Left ventricle myocardium inferior (tissue), 1 donor: ENCODE measurements at regions not wholly inside any gene's neighbourhood (a gene's known extent, or its start where the extent isn't known, plus 50 kb on each side); places are given as distances from the start of the nearest gene placed in this dataset.

Source experiments
- DNase-seq: peaks from one replicate; pipeline ENCODE4 v3.0.0-alpha.2; 2020
- H3K27ac ChIP-seq: fragments of 200-600 bp; replicated peaks from 2 replicates; pipeline ENCODE4 v1.8.0; 2021
- H3K27me3 ChIP-seq: fragments of 200-600 bp; 2 replicates; pipeline ENCODE4 v1.8.0; 2021; ENCODE audit warnings: low read depth
- H3K36me3 ChIP-seq: fragments of 200-600 bp; 2 replicates; pipeline ENCODE4 v1.8.0; 2021
- H3K4me1 ChIP-seq: fragments of 200-600 bp; 2 replicates; pipeline ENCODE4 v1.8.0; 2021
- H3K4me3 ChIP-seq: fragments of 200-600 bp; 2 replicates; pipeline ENCODE4 v1.8.0; 2021; ENCODE audit warnings: mild to moderate bottlenecking, moderate library complexity
- H3K9me3 ChIP-seq: fragments of 200-600 bp; replicated peaks from 2 replicates; pipeline ENCODE4 v1.8.0; 2021
- intact Hi-C: fragments of 100-400 bp; cut with micrococcal nuclease; formaldehyde crosslinking; loops from one replicate; pipeline ENCODE4 v1.11.0; 2022
- TF ChIP-seq, protein P1 (sequence below): fragments of 200-600 bp; IDR thresholded peaks from 2 replicates; pipeline ENCODE4 v1.8.0; 2021; ENCODE audit warnings: antibody characterized with exemption, mild to moderate bottlenecking, borderline replicate concordance
- donor health status: DM: no; HTN: yes; CAD: no; lungs with severe emphysema.

DNA sequence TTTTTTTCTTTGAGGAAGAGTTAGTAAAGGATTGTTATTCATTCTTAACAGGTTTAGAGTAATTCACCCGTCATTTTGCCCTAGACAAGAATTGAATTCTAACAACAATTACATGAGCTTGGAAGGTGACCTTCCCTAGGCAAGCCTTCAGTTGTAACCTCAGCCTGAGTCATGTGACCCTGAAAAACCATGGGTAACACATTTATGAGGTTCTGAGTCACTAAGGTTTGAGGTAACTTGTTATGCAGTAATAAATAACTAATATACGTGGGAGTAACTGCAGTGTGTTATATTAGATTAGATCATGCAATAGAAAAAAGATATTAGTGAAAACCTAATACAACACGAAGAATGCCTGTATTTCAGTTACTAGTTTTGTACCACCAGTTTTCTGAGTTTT, 237.6 kb upstream of the NDN start:
- no peak for DNase-seq
- H3K4me1 ChIP-seq: no peaks in the 10 kb centered on the region
- H3K27me3 ChIP-seq: no peaks in the 10 kb centered on the region
- intact Hi-C loops: no loop called here
- no peaks in the 10 kb centered on the region for H3K36me3 ChIP-seq
- H3K27ac ChIP-seq: no peak overlapping the region
- H3K9me3 ChIP-seq: peaks cover 9% of the 10 kb centered on the region
- no peak overlapping the region for H3K4me3 ChIP-seq
- TF ChIP-seq, protein P1, sequence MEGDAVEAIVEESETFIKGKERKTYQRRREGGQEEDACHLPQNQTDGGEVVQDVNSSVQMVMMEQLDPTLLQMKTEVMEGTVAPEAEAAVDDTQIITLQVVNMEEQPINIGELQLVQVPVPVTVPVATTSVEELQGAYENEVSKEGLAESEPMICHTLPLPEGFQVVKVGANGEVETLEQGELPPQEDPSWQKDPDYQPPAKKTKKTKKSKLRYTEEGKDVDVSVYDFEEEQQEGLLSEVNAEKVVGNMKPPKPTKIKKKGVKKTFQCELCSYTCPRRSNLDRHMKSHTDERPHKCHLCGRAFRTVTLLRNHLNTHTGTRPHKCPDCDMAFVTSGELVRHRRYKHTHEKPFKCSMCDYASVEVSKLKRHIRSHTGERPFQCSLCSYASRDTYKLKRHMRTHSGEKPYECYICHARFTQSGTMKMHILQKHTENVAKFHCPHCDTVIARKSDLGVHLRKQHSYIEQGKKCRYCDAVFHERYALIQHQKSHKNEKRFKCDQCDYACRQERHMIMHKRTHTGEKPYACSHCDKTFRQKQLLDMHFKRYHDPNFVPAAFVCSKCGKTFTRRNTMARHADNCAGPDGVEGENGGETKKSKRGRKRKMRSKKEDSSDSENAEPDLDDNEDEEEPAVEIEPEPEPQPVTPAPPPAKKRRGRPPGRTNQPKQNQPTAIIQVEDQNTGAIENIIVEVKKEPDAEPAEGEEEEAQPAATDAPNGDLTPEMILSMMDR: no peak

- Histone ChIP-seq H3K4me3 (no peak overlapping the region), H3K27me3 (no peaks in the 10 kb centered on the region), H3K4me1 (no peaks in the 10 kb centered on the region), H3K27ac (no peak overlapping the region), H3K9me3 (peaks cover 8% of the 10 kb centered on the region), H3K36me3 (no peaks in the 10 kb centered on the region)
- intact Hi-C loops: no loop called here
- DNase-seq: no peak
- TF ChIP-seq, protein P1: no peak
Measured at GRCh38 chr15:23954931-23955330, 267.8 kb upstream of the NDN start.

DNA sequence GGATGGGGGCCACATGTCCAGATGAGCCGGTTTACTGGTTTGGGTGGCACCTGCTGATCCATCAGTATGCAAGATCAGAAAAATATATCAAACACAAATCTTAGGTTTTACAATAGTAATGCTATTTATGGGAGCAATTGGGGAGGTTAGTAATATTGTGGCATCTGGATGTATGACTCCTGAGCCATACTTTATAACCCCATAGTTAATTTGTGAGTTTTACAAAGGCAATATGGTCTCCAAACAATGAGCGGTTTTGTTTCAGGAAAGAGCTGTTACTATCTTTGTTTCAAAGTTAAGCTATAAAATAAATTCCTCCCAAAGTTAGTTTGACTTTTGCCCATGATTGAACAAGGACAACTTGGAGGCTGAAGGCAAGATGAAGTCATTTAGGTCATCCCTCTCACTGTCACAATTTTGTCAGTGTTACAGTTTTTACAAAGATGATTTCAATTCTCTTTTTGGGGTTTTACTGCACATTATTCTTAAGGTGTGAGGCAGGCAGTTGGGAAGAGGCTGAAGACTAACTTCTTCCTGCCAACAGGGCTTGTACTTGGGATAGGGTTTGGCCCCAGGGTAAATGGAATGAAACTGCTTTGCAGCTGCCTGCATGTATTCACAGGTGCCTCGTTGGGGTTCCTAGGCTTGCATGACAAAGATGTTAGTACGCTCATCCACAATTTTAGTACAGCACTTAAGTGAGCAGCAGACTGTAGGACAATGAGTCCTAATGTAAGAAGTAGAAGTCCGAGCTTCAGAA, 296.6 kb upstream of the NDN start:
- TF ChIP-seq, protein P1: no peak
- DNase-seq: no peak
- Histone ChIP-seq H3K27ac (no peak overlapping the region), H3K36me3 (no peaks in the 10 kb centered on the region), H3K4me3 (no peak overlapping the region), H3K9me3 (peaks cover 16% of the 10 kb centered on the region), H3K4me1 (no peaks in the 10 kb centered on the region), H3K27me3 (no peaks in the 10 kb centered on the region)
- intact Hi-C loops: no loop called here

DNA sequence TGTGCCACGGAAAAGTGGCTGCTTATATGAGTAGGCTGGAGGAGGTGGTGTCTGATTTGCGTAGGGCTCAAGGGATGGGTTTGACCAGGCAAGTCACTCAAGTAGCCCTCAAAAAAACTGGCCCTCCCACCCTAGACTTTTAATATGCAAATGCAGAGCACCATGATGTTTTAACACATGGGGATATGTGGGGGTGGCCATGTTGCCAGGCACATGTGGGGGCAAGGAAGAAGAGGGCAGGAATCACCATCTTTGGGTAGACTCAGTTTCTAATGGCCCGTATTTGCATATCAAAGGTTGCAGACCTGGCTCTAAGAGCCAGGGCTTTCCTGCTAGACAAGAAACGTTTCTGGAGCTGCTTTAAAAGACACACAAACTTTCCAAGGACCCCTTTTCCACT, 307.2 kb upstream of the NDN start:
- DNase-seq: no peak
- no peaks in the 10 kb centered on the region for H3K4me1 ChIP-seq
- no peak overlapping the region for H3K4me3 ChIP-seq
- H3K9me3 ChIP-seq: peaks cover 23% of the 10 kb centered on the region
- no peaks in the 10 kb centered on the region for H3K36me3 ChIP-seq
- TF ChIP-seq, protein P1: no peak
- no peaks in the 10 kb centered on the region for H3K27me3 ChIP-seq
- H3K27ac ChIP-seq: no peak overlapping the region
- intact Hi-C loops: no loop called here

DNA sequence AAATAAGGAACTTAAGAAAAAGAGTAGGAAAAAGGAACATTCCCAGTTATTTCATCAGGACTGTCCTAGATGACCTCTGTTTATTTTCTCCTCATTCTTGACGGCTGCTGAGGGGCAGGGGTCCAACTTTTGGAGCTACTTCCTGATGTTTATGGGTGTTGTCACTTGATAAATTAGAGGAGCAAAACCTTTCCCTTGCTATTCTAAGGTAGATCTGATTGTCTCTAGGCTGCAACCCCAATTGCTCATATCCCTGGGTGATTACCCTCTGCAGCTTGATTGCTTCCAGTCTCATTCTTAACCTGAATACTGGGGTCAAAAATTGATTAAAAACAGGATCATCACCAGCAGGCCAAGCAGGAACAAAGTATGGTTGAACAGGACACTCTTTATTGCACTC, 311.0 kb upstream of the NDN start:
- TF ChIP-seq, protein P1: no peak

More for the DNA sequence above, 311.0 kb upstream of the NDN start:
- no peak overlapping the region for H3K27ac ChIP-seq
- DNase-seq: no peak
- no peaks in the 10 kb centered on the region for H3K4me1 ChIP-seq
- no peaks in the 10 kb centered on the region for H3K27me3 ChIP-seq
- no peak overlapping the region for H3K4me3 ChIP-seq
- H3K36me3 ChIP-seq: no peaks in the 10 kb centered on the region
- intact Hi-C loops: no loop called here
- peaks cover 23% of the 10 kb centered on the region for H3K9me3 ChIP-seq
